GM23338 (cell line): ENCODE measurements at regions not wholly inside any gene's neighbourhood (a gene's known extent, or its start where the extent isn't known, plus 50 kb on each side); places are given as distances from the start of the nearest gene placed in this dataset.

Experiments used
- ATAC-seq: fragments of 200-7000 bp; cut with Tn5 transposase; 3 replicates; pipeline ENCODE4 v1.9.1; 2020
- DNase-seq: peaks from one replicate; pipeline ENCODE4 v3.0.0-alpha.2; 2015; ENCODE audit warnings: low spot score
- H2AFZ ChIP-seq: fragments of 200-600 bp; sonication (generic); 2 replicates; pipeline ENCODE4 v1.8.0; 2016; ENCODE audit warnings: antibody characterized with exemption, mild to moderate bottlenecking, moderate library complexity
- H3F3A ChIP-seq: fragments of 200-600 bp; sonication (generic); replicated peaks from 2 replicates; pipeline ENCODE4 v1.8.0; 2017; ENCODE audit warnings: antibody characterized with exemption, mixed run types, low read depth
- H3K27ac ChIP-seq: fragments of 200-600 bp; sonication (generic); 2 replicates; pipeline ENCODE4 v1.6.1; 2016; ENCODE audit warnings: low read depth
- H3K27me3 ChIP-seq: fragments of 200-600 bp; sonication (generic); 2 replicates; pipeline ENCODE4 v1.8.0; 2016; ENCODE audit warnings: mild to moderate bottlenecking, mixed run types, moderate library complexity; ENCODE audit not compliant: insufficient read depth
- H3K36me3 ChIP-seq: fragments of 200-600 bp; sonication (generic); 2 replicates; pipeline ENCODE4 v1.8.0; 2016; ENCODE audit warnings: mild to moderate bottlenecking; ENCODE audit not compliant: insufficient read depth
- H3K4me1 ChIP-seq: fragments of 200-600 bp; sonication (generic); 2 replicates; pipeline ENCODE4 v1.8.0; 2016; ENCODE audit warnings: mild to moderate bottlenecking, moderate library complexity; ENCODE audit not compliant: insufficient read depth
- H3K4me2 ChIP-seq: fragments of 200-600 bp; sonication (generic); 2 replicates; pipeline ENCODE4 v1.7.1; 2017; ENCODE audit warnings: mixed run types
- H3K4me3 ChIP-seq: fragments of 200-600 bp; sonication (generic); 2 replicates; pipeline ENCODE4 v1.6.1; 2016; ENCODE audit warnings: mixed run types
- H3K79me2 ChIP-seq: fragments of 200-600 bp; sonication (generic); replicated peaks from 2 replicates; pipeline ENCODE4 v1.8.0; 2017; ENCODE audit warnings: mild to moderate bottlenecking; ENCODE audit not compliant: insufficient read depth
- H3K9me2 ChIP-seq: fragments of 200-600 bp; sonication (generic); 2 replicates; pipeline ENCODE4 v1.8.0; 2017; ENCODE audit not compliant: insufficient read depth
- H4K20me1 ChIP-seq: fragments of 200-600 bp; sonication (generic); replicated peaks from 2 replicates; pipeline ENCODE4 v1.8.0; 2017; ENCODE audit warnings: mild to moderate bottlenecking; ENCODE audit not compliant: insufficient read depth
- H3K27ac Mint-ChIP-seq: 2 replicates; pipeline ENCODE4 v1.8.0; 2020; ENCODE audit warnings: inconsistent platforms, mild to moderate bottlenecking, moderate library complexity, mixed read lengths
- H3K27me3 Mint-ChIP-seq: 3 replicates; pipeline ENCODE4 v1.8.0; 2022; ENCODE audit warnings: low read depth, mild to moderate bottlenecking, moderate library complexity, mixed read lengths, inconsistent platforms; ENCODE audit not compliant: insufficient read depth, poor library complexity
- H3K36me3 Mint-ChIP-seq: 3 replicates; pipeline ENCODE4 v1.8.0; 2021; ENCODE audit warnings: low read depth, mild to moderate bottlenecking, inconsistent platforms, moderate library complexity, mixed read lengths
- H3K4me1 Mint-ChIP-seq: 3 replicates; pipeline ENCODE4 v1.8.0; 2020; ENCODE audit warnings: mild to moderate bottlenecking, inconsistent platforms, mixed read lengths
- H3K4me3 Mint-ChIP-seq: 3 replicates; pipeline ENCODE4 v1.8.0; 2021; ENCODE audit warnings: moderate library complexity, mild to moderate bottlenecking, inconsistent platforms, mixed read lengths
- H3K9me3 Mint-ChIP-seq: 3 replicates; pipeline ENCODE4 v1.8.0; 2020; ENCODE audit warnings: moderate library complexity, mild to moderate bottlenecking, inconsistent platforms, mixed read lengths
- CREB1 ChIP-seq: fragments of 250-450 bp; sonication (Bioruptor Pico); IDR thresholded peaks from 2 replicates; pipeline ENCODE4 v1.5.0; 2020; ENCODE audit warnings: low read depth, mild to moderate bottlenecking, moderate library complexity
- CTCF ChIP-seq, 2 experiments: fragments of 200-600 bp in 1 of 2; sonication (generic) in 1 of 2; conservative IDR thresholded peaks; 2 replicates each; pipeline versions ENCODE4 v1.5.1 to v1.6.1; 2016 to 2017; ENCODE audit warnings: antibody characterized with exemption in 2 of 2, low read depth in 2 of 2, mild to moderate bottlenecking in 2 of 2, moderate library complexity in 1 of 2
- EZH2 ChIP-seq: fragments of 200-600 bp; sonication (generic); IDR thresholded peaks from one replicate; pipeline ENCODE4 v1.8.0; 2017; ENCODE audit warnings: antibody characterized with exemption, mild to moderate bottlenecking, low read depth; ENCODE audit not compliant: unreplicated experiment
- EZH2phosphoT487 ChIP-seq: fragments of 200-600 bp; sonication (generic); IDR thresholded peaks from one replicate; pipeline ENCODE4 v1.8.1; 2018; ENCODE audit warnings: antibody characterized with exemption; ENCODE audit not compliant: unreplicated experiment
- JUNB ChIP-seq: IDR thresholded peaks from one replicate; pipeline ENCODE4 v1.6.1; 2016; ENCODE audit warnings: antibody characterized with exemption; ENCODE audit not compliant: unreplicated experiment
- NANOG ChIP-seq: IDR thresholded peaks from 2 replicates; pipeline ENCODE4 v1.6.1; 2016; ENCODE audit warnings: antibody characterized with exemption, borderline replicate concordance
- REST ChIP-seq: IDR thresholded peaks from one replicate; pipeline ENCODE4 v1.6.1; 2018; ENCODE audit warnings: antibody characterized with exemption; ENCODE audit not compliant: unreplicated experiment
- STAT1 ChIP-seq: IDR thresholded peaks from one replicate; pipeline ENCODE4 v1.6.1; 2016; ENCODE audit warnings: antibody characterized with exemption; ENCODE audit not compliant: unreplicated experiment
- ZNF114 ChIP-seq: fragments of 250-450 bp; sonication (Bioruptor Pico); IDR thresholded peaks from 2 replicates; pipeline ENCODE4 v1.5.0; 2020; ENCODE audit warnings: mild to moderate bottlenecking, moderate library complexity
- ZNF331 ChIP-seq: fragments of 250-450 bp; sonication (Bioruptor Pico); IDR thresholded peaks from 2 replicates; pipeline ENCODE4 v1.5.0; 2020; ENCODE audit warnings: low read depth, mild to moderate bottlenecking, moderate library complexity
- ZNF462 ChIP-seq: fragments of 250-450 bp; sonication (Bioruptor Pico); IDR thresholded peaks from 2 replicates; pipeline ENCODE4 v1.5.0; 2020; ENCODE audit warnings: mild to moderate bottlenecking, moderate library complexity

- no peak for TF ChIP-seq STAT1
- TF ChIP-seq NANOG, result no peak
Observed at GRCh38 chr18:60891936-60892335, 441.3 kb upstream of the CDH20 start (continued).

- Mint-ChIP-seq H3K36me3 (no peaks in the 10 kb centered on the region), H3K27ac (no peak overlapping the region), H3K4me3 (no peak overlapping the region), H3K4me1 (no peaks in the 10 kb centered on the region), H3K27me3 (no peaks in the 10 kb centered on the region), H3K9me3 (no peaks in the 10 kb centered on the region)
- no peaks in the 10 kb centered on the region for H3K27me3 ChIP-seq
- DNase-seq, result no peak
- H3K4me2 ChIP-seq, result no peak overlapping the region
- H3K79me2 ChIP-seq, result no peaks in the 10 kb centered on the region
- no peaks in the 10 kb centered on the region for H4K20me1 ChIP-seq
- H3K9me2 ChIP-seq, result 0 out of 2 replicates have a peak, but pooled peaks cover 7% of the 10 kb centered on the region
- TF ChIP-seq ZNF331 (CRISPR knock-in tag) (no peak), STAT1 (no peak), REST (no peak), CTCF (conservative IDR thresholded peaks at IDR 0.05; ENCODE audit: low read depth in 2 of 2) (no peak), ZNF462 (CRISPR knock-in tag) (no peak), NANOG (no peak), CREB1 (CRISPR knock-in tag) (no peak), EZH2phosphoT487 (no peak), ZNF114 (no peak), EZH2 (no peak), JUNB (no peak)
- H3K36me3 ChIP-seq, result no peaks in the 10 kb centered on the region
- no peak overlapping the region for H3K27ac ChIP-seq
- no peak overlapping the region for H3K4me3 ChIP-seq
- H3F3A ChIP-seq, result no peaks in the 10 kb centered on the region
- H3K4me1 ChIP-seq, result no peaks in the 10 kb centered on the region
- no peak for ATAC-seq
- no peak overlapping the region for H2AFZ ChIP-seq
Observed at GRCh38 chr18:60892441-60892840, 440.8 kb upstream of the CDH20 start.
